ENCODE measurements at regions not wholly inside any gene's neighbourhood (a gene's known extent, or its start where the extent isn't known, plus 50 kb on each side); places are given as distances from the start of the nearest gene placed in this dataset.

DNA sequence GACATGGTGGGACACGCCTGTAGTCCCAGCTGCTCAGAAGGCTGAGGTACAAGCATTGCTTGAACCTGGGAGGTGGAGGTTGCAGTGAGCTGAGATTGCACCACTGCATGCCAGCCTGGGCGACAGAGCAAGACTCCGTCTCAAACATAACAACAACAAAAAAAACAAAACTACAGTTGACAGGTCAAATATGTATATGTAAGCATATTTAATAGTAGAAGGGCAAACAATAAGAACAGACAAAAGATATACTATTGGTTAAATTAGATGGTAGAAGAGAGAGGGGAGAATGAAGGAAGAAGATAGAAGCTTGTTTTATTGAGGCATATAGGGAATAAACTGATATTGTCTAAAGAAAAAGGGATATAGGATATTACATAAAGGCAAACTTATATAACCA is 247.1 kb downstream of the KLF13 start:
- no peaks in the 10 kb centered on the region for H3K27me3 ChIP-seq
- TF ChIP-seq, protein P1, sequence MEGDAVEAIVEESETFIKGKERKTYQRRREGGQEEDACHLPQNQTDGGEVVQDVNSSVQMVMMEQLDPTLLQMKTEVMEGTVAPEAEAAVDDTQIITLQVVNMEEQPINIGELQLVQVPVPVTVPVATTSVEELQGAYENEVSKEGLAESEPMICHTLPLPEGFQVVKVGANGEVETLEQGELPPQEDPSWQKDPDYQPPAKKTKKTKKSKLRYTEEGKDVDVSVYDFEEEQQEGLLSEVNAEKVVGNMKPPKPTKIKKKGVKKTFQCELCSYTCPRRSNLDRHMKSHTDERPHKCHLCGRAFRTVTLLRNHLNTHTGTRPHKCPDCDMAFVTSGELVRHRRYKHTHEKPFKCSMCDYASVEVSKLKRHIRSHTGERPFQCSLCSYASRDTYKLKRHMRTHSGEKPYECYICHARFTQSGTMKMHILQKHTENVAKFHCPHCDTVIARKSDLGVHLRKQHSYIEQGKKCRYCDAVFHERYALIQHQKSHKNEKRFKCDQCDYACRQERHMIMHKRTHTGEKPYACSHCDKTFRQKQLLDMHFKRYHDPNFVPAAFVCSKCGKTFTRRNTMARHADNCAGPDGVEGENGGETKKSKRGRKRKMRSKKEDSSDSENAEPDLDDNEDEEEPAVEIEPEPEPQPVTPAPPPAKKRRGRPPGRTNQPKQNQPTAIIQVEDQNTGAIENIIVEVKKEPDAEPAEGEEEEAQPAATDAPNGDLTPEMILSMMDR (IDR thresholded peaks at IDR 0.05), result no peak
- TF ChIP-seq POLR2A (IDR thresholded peaks at IDR 0.05), result no peak
- H3K27ac ChIP-seq, result no peak overlapping the region
- no peaks in the 10 kb centered on the region for H3K4me1 ChIP-seq
- WGBS, 2 donors, result 94% methylated on average over 3 of the region's 3 CpGs
- no peaks in the 10 kb centered on the region for H3K36me3 ChIP-seq
- H3K9me3 ChIP-seq, result no peaks in the 10 kb centered on the region
- H3K4me3 ChIP-seq (replicated peaks in 1 of 3), result no peak overlapping the region
- no peak for DNase-seq
- intact Hi-C loops (cut with DNase I), result no loop called here

DNA sequence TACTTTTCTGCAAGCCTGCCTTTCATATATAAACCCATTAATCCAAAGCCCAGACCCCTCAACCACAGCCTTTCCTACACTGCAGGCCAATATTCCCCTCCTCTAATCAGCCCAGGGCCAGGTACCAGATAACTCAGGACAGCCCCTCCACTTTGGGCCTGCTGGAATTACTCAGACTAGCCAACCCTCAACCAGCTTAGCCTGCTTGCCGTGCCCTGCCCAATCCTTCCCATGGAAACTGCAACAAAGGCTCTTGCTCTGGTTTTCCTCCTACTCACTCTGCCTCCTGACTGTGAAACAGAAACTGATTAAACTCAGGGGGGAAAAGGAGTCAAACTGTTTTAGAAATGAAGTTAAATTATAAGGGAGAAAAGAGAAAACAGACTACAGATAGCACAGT is 248.1 kb downstream of the KLF13 start:
- no peak for TF ChIP-seq POLR2A (IDR thresholded peaks at IDR 0.05)
- TF ChIP-seq, protein P1 (IDR thresholded peaks at IDR 0.05), result no peak
- DNase-seq, result no peak
- WGBS, 2 donors, result 54 to 55% methylated on average over 1 of the region's 1 CpG
- intact Hi-C loops (cut with DNase I), result no loop called here
- Histone ChIP-seq H3K27me3 (no peaks in the 10 kb centered on the region), H3K9me3 (no peaks in the 10 kb centered on the region), H3K36me3 (no peaks in the 10 kb centered on the region), H3K27ac (no peak overlapping the region), H3K4me3 (replicated peaks in 1 of 3) (no peak overlapping the region), H3K4me1 (no peaks in the 10 kb centered on the region)

DNA sequence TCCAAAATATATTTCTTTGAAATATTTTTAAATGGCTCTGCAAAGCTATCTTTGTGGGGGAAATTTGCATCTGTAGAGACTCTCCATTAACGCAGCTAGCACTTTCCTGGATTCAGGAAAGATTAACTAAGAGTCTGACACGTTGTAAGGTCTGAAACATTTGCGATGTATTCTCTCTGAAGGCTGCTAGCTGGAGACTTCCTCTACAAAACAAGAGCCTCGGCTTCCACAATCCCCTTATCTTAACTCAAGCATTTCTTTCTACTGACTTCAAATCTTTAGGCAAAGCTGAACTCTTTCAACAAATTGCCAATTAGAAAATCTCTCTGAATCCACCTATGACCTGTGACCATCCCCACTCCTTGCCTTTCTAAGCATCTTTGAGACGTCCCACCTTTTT is 250.5 kb downstream of the KLF13 start:
- intact Hi-C loops (cut with DNase I), result no loop called here
- Histone ChIP-seq H3K27me3 (no peaks in the 10 kb centered on the region), H3K4me3 (replicated peaks in 1 of 3) (no peak overlapping the region), H3K36me3 (no peaks in the 10 kb centered on the region), H3K27ac (no peak overlapping the region), H3K4me1 (no peaks in the 10 kb centered on the region), H3K9me3 (no peaks in the 10 kb centered on the region)
- TF ChIP-seq, protein P1 (IDR thresholded peaks at IDR 0.05), result no peak
- TF ChIP-seq POLR2A (IDR thresholded peaks at IDR 0.05), result no peak
- 73 to 74% methylated on average over 5 of the region's 5 CpGs for WGBS, 2 donors
- no peak for DNase-seq

DNA sequence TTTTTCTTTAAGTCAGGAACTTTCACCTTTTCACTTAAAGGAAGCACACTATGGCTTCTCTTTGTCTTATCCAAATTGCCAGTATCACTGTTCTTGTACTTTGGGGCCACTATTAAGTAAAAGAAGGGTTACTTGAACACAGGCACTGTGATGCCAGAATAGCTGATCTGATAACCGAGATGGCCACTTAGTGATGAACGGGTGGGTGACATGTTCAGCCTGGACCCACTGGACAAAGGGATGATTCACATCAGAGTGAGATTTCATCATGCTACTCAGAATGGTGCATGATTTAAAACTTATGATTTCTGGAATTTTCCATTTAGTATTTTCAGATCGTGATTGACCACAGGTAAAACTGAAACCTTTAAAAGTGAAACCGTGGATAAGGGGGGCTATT is 252.6 kb downstream of the KLF13 start:
- no peak overlapping the region for H3K4me3 ChIP-seq (replicated peaks in 1 of 3)
- H3K27me3 ChIP-seq, result no peaks in the 10 kb centered on the region
- intact Hi-C loops (cut with DNase I), result no loop called here
- no peaks in the 10 kb centered on the region for H3K36me3 ChIP-seq
- H3K27ac ChIP-seq, result no peak overlapping the region
- no peaks in the 10 kb centered on the region for H3K4me1 ChIP-seq
- H3K9me3 ChIP-seq, result no peaks in the 10 kb centered on the region
- 88% methylated on average over 4 of the region's 4 CpGs for WGBS, 2 donors
- TF ChIP-seq, protein P1 (IDR thresholded peaks at IDR 0.05), result no peak
- no peak for TF ChIP-seq POLR2A (IDR thresholded peaks at IDR 0.05)
- DNase-seq, result no peak

DNA sequence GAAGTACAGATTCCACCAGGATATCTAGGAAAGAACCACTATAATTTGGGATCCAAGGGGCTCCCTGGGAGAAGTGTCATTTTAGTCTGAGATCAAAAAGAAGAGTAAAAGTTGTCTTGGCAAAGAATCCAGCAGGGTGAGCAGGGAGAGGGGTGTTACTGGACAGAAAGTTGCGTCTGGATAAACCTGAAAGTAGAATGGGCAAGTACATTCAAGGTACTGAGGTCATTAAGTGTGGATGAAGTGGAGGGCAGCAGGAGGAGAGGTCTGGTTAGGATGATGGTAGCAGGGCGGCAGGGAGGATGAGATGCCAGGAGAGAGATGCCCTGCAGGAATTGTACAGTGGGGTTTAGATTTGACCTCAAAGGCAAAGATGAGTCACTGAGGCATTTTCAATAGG is 253.3 kb downstream of the KLF13 start:
- intact Hi-C loops (cut with DNase I), result no loop called here
- Histone ChIP-seq H3K27me3 (no peaks in the 10 kb centered on the region), H3K4me3 (replicated peaks in 1 of 3) (no peak overlapping the region), H3K9me3 (no peaks in the 10 kb centered on the region), H3K27ac (no peak overlapping the region), H3K36me3 (no peaks in the 10 kb centered on the region), H3K4me1 (no peaks in the 10 kb centered on the region)
- TF ChIP-seq, protein P1 (IDR thresholded peaks at IDR 0.05), result no peak
- no peak for TF ChIP-seq POLR2A (IDR thresholded peaks at IDR 0.05)
- 92 to 93% methylated on average over 2 of the region's 2 CpGs for WGBS, 2 donors
- no peak for DNase-seq

Data from thyroid gland (tissue), 4 donors.